HG03280 (cell line): ENCODE measurements at regions not wholly inside any gene's neighbourhood (a gene's known extent, or its start where the extent isn't known, plus 50 kb on each side); places are given as distances from the start of the nearest gene placed in this dataset.
"Not testable (repeated sequence)": the region's sequence is repeated elsewhere in the genome, so short reads cannot be mapped to it uniquely, and the experiment has no call there.

Source experiments
- ATAC-seq: cut with Tn5 transposase; IDR thresholded peaks from one replicate; pipeline ENCODE4 v1.9.1; 2021; ENCODE audit warnings: mild to moderate bottlenecking, moderate library complexity; ENCODE audit not compliant: unreplicated experiment

DNA sequence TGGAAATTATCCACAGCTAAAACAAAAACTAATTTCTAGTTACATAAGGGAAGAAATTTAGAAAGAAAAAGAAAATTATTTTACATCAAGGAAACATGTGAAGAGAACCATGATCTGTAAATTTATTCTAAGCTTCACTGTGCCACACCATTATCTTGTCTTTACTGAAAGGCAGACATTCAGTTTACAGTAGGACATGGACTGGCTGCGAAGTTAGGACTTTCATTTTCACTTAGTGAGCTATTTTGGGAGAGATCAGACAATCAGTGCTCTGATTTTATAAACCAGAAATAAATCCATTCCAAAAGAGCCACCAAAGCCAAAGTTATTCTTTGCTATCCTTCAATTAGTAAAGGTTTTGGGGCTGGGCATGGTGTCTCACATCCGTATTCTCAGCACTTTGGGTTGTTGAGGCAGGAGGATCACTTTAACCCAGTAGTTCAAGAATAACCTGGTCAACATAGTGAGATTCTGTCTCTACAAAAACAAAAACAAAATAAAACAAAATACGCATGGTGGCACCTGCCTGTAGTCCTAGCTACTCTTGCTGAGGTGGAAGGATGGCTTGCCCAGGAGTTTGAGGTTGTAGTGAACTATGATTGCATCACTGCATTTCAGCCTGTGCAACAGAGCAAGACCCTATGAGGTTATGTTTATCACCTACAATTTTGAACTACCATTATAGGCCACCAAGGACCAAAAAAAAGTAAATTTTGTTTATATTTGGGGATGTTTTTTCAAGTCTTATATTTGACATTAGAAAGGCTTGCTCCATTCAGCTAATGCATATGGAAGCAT is 1084.8 kb upstream of the ATXN7L3B start:
- no peak for ATAC-seq

DNA sequence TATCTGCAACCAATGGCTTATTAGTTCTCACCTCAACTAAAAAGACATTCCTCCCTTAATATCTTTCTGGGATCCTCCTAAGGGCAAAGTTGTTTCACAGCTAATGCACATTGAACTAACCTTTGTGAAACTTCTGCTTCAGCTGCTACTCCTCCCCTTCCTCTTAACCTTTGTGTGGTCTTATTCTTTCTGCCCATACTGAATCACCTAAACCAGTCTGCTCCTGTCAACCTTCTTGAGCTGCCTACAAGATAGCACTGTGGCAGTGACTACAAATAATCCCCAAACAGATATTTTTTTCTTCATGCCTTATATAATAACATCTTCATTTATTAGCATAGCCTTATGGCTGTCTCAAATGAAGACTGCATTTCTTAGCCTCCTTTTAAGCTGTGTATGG is 1077.4 kb upstream of the ATXN7L3B start:
- ATAC-seq: no peak

DNA sequence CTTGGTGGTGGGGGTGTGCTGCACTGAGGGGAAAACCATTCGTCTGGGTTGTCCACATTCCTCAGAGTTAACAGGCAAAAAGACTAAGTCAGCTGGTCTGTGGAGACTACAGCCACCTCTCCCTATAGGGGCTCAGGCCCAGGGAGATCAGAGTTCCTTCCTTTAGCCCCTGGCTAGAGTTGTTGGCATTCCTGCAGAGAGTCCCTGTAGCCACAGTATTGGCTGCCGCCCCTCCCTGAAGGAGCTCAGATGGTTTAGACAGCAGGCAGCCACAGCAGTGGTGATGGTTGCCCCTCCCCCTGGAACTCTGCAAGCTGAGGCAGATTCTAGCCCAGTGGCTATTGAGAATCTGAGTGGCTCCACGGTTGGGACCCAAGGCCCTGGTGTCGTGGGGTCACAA is 1072.5 kb upstream of the ATXN7L3B start:
- no peak for ATAC-seq

DNA sequence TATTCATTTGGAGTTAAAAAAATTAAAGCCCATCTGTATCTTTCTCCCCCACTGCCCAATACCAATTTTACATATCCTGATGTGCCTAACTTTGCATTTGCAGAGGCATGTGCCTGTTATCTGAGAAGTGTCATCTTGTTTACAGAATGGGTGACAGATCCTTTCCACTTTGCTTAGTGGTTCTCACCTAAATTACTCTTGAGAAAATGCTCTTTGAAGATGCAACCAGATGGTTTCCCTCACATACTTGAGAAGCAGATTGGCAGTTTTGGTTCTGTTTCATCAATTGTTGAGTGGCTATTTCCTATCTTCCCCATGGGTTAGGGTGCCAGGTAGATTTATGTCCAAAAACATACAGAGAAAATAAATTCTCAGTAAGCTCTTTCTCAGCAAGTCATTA is 1051.4 kb upstream of the ATXN7L3B start:
- ATAC-seq: no peak

DNA sequence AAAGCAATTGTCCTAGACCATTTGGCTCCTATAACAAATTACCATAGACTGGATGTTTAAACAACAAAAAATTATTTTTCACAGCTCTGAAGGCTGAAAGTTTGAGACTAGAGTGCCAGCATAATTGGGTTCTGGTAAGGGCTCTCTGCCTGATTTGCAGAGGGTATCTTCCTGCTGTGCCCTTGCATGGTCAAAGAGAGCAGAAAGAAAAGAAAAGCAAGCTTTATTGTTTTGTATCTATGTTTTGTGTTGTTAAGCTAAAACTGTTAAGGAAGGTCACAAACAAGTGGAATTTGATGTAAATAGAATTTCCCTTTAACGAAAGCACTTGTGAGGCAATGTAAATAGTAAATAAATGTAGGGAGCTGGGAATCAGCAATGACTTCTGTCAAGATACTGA is 1031.0 kb upstream of the ATXN7L3B start:
- no peak for ATAC-seq

DNA sequence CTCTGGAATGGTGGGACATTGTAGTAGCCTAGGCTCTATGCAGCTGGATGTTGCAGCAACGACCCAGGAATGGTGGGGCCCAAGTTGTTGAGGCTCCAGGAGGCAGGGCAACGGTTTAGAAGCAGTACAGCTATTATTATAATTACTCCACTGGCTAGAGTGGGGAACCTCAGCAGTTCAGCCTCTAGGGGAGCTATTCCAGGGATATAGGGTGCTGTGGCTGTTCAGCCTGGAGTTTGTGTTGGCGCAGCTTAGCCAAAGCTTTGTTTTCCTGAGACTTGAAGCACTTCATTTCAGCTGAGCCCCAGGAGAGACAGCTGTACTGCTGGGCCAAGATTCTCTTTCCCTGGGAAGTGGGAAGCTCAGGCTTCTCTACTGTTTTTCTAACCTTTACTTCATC is 1023.0 kb upstream of the ATXN7L3B start:
- ATAC-seq: no peak

DNA sequence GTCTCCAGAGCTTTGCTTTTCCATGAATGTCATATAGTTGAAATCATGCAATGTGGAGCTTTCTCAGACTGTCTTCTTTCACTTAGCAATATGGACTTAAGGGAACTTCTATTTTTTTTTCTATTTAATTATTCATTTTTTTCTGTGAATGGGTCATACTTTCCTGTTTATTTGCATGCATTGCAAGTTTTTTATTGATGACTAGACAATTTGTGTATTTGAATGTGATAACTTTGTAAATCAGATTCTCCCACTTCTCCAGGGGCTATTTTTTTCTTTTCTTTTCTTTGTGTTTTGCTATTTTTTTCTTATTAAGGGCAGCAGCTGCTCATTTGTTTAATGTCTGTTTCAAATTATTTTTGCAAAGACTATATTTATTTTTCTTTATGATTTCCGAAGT is 1019.8 kb upstream of the ATXN7L3B start:
- no peak for ATAC-seq

DNA sequence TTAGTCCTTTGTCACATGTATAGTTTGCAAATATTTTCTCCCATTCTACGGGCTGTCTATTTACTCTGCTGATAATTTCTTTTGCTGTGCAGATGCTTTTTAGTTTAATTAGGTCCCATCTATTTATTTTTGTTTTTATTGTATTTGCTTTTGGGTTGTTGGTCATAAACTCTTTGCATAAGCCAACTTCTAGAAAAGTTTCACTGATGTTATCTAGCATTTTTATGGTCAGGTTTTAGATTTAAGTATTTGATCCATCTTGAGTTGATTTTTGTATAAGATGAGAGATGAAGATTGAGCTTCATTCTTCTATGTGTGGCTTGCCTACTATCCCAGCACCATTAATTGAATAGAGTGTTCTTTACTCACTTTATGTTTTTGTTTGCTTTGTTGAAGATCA is 1008.4 kb upstream of the ATXN7L3B start:
- no peak for ATAC-seq

DNA sequence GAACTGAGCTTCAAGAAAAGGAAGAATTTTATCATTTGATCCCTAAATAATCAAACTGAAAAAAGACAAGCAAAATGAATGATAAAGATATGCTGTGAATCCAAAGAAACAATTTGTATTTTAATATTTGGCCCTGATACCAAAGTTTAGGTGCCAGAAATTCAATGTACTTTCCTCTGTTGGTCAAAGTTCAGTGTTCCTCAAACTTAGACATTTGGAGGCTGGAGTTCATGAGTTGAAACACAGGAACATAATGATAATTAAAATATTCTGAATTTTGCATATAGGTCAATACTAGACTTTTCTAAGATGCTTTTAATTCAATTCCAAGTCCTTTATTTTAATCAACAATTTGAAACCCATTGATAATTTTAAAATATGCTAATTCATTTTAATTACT is 1007.7 kb upstream of the ATXN7L3B start:
- no peak for ATAC-seq

DNA sequence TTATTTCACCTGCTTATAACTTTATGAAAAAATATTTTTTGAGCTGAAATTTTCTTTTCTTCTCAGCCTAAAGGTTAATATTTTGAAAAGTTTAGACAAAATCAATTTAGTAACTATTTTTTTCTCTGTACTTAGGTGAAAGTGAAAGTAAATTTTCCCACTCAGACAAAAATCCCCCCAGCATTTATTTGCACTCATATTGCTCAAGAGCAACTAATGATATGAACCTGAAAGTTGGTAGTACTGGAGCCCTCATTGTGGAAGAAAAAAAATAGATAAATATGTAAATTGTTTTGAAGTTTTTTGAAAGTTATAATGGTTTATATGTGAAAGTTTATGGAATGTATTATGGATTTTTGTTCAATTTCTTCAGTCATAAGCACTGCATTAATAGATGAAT is 1005.9 kb upstream of the ATXN7L3B start:
- no peak for ATAC-seq

DNA sequence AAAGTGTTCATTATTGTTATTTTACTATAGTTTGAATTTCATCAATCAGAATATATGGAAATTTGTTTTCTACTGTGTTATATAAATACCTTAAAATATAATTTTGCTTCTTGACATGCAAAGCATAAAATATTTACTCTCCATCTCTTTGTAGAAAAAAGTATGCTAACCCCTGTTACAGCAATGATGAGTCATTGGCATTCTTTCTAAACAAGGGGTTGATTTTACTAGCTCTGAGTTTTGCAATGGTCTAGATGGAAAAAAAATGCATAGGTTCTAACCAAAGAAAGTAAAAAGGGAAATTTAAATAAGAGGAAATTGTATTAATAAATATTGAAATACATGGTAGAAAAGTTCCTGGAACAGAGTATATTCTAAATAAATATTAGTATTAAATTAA is 990.2 kb upstream of the ATXN7L3B start:
- ATAC-seq: no peak

DNA sequence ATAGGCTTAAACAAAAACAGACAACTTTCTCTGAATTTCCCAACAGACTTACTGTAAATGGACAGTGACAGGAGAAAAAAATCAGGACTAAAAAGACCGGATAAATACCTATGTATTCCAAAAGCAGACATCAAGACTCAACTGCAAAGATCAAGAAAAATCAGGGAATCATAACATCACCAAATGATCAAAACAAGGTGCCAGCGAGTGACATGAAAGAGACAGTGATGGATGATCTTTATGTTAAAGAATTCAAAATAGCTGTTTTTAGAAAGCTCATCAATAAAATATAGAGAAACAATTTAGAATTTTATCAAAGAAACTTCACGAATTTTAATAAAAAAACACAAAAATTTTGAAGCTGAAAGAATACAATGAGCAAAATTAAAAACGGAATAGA is 952.5 kb upstream of the ATXN7L3B start:
- no peak for ATAC-seq

DNA sequence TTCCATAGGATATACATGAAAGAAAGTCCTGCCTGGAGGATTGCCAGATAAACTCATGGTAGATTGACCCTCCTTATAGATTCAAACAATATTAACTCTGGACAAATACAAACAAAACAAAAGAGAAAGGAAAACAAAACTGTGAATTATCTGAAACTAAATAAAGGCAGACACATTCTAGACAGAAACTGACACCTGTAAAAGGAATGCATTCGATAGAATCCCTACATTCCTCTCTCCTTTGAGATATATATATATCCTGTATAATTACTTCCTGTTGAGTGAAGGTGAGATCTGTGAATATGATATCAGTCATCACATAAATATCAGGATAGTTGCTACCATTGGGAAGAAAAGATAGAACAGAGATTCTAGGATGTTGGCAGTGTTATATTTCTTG is 948.4 kb upstream of the ATXN7L3B start:
- no peak for ATAC-seq

DNA sequence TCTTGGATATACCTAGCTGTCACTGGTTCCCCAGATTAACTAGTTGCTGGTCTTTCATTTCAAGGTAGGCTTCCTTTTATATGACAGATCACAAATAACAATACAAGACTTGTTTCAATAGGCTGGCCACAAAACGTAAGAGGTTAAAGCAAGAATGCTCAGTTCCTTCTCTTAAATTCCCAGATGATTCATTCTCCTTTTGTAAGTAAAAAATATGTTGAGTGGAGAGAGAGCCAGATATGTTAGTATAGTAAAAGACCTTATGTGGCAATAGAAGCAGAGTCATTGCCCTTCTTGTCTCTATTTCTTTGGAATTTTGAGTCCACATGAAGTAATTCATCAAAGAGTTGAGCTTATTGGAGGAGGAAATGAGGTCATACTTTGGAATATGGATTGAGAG is 939.0 kb upstream of the ATXN7L3B start:
- ATAC-seq: no peak

DNA sequence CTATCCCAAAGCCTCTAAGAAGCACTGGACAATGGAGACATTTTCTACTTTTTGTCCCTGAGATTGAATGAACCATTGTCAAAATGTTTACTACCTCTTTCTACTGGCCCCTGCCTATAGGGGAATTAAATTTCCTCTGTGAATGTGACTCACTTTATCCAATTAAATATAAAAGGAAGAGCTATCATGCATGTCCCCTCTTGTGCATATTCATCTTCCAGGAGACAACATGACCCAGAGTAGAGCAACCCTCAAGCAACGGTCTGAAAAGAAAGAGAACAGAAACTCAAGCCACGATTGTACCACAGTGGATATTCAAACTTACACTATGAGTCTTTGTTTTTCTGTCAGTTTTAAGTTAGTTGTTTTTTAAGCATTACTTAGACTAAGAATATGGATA is 938.4 kb upstream of the ATXN7L3B start:
- no peak for ATAC-seq

DNA sequence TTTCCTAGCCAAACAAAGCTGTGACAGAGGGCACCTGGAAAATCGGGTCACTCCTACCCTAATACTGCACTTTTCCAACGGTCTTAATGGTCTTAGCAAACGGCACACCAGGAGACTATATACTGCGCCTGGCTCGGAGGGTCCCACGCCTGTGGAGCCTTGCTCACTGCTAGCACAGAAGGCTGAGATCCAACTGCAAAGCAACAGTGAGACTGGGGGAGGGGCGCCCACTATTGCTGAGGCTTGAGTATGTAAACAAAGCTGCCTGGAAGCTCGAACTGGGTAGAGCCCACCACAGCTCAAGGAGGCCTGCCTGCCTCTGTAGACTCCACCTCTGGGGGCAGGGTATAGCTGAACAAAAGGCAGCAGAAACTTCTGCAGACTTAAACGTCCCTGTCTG is 931.7 kb upstream of the ATXN7L3B start:
- not testable (repeated sequence) for ATAC-seq

DNA sequence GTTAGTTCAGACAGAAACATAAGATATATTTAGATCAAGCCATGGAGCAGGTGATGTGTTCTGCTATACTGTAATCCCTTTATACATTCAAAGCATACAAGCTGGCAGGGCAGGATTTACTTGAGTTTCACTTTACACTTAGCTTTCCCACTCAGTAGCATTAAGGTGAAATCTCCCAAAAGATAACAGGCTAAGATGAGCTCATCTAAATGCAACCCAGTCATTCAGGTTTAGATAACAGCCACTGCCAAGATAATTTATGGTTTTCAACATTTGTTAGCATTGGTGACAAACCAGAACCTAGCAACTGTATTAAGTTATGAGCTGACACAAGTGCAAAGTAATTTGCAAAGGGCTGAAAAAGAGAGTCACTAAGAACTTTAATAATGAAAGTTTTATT is 925.1 kb upstream of the ATXN7L3B start:
- no peak for ATAC-seq

DNA sequence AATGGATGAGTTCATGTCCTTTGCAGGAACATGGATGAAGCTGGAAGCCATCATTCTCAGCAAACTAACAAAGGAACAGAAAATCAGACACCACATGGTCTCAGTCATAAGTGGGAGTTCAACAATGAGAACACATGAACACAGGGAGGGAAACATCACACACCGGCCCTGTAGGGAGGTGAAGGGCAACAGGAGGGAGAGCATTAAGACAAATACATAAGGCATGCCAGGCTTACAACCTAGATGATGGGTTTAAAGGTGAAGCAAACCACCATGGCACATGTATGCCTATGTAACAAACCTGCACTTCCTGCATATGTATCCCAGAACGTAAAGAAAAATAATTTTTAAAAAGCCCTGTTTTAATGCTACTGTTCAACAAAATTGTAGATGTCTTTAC is 914.2 kb upstream of the ATXN7L3B start:
- ATAC-seq: no peak

DNA sequence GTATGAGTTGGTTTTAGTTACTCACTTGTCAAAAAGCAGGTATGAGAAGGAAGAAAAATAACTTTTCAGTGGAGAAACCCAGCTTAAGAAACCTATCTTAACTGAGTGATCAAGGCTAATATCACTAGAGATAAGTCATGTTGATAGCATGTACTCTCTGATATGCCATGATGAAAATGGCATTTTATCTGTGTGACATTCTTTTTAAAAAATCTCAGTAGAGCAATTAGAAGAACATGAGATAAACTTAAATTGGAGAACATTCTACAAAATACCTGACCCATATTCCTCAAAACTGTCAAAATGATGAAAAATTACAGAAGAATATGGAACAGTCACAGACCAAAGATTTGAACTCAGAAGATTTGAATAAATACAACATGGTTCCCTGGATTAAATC is 912.4 kb upstream of the ATXN7L3B start:
- no peak for ATAC-seq

DNA sequence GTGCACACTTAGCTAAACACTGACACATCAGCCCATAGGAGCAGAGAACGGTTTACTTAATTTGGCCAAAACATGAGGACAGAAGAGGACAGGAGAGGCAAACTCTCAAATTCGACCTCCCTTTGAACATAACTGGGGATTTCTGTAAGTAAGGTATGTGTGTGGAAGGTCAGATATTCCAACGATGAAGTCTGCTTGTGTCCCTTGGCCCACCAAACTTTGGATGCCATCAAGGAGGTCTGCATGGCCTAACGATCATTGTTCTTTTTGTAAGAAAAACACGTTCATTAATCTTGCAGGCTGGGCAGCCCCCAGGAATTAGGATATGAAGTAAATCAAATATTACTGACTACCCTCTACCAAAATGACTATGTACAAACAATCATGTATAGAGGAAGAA is 908.5 kb upstream of the ATXN7L3B start:
- ATAC-seq: no peak

DNA sequence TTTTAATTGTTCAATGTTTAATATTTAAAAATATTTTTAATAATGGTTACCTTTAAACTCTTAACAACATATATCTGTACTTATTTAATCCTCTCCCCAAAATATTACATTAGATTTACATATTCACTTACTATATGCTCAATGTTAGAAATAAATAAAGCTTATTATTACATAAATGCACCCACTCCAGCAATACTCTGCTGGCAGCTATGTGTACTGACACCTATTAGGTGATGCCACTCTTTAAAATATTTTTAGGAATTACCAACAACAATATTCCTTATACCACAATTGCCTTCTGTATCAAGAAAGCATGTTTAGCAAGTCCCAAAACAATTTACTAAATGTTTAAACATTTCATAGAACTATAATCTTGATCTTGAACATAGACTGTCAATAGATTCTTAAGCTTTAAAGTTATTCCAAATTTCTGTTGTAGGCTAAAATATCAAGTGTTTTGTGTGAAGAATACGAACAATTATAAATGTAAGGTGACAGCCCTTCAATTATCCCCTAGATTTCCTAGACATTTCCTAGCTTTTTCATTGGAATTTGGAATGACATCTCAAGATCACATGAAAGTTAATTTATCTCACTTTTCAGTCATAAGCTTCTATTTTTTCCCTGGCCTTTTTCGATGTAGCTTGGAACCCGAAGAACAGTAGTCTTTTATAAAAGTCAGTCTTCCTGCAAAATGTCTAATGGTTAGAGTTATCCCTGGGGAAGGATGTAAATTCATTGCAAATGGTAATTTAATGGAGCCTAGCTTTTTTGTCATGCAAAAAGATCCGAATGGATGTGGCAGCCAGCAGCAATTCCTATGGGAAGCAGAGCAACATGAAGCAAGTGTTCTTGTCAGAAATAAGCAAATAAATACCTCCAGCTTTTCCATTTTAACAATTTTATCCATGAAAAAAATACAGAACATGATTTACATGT is 907.5 kb upstream of the ATXN7L3B start:
- no peak for ATAC-seq

DNA sequence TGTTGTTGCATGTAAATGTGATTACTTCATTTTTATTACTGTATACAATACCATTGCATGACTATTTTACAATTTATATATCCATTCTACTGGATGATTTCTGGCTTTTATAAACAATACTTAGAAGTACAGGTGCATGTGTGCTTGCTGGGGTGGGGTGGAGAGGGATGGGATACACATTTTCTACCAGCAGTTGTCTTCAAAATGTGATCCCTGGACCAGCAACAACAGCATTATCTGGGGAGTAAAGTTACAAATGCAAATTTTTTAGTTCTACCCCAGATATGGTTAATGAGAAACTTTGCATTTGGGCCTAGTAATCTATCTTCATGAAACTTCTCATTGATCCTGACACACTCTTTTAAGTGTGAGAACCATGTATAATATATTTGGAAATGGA is 905.4 kb upstream of the ATXN7L3B start:
- ATAC-seq: no peak
